GM19035 (cell line): ENCODE measurements at regions not wholly inside any gene's neighbourhood (a gene's known extent, or its start where the extent isn't known, plus 50 kb on each side); places are given as distances from the start of the nearest gene placed in this dataset.

ENCODE experiments used
- ATAC-seq: cut with Tn5 transposase; IDR thresholded peaks from one replicate; pipeline ENCODE4 v1.9.1; 2021; ENCODE audit not compliant: unreplicated experiment

DNA sequence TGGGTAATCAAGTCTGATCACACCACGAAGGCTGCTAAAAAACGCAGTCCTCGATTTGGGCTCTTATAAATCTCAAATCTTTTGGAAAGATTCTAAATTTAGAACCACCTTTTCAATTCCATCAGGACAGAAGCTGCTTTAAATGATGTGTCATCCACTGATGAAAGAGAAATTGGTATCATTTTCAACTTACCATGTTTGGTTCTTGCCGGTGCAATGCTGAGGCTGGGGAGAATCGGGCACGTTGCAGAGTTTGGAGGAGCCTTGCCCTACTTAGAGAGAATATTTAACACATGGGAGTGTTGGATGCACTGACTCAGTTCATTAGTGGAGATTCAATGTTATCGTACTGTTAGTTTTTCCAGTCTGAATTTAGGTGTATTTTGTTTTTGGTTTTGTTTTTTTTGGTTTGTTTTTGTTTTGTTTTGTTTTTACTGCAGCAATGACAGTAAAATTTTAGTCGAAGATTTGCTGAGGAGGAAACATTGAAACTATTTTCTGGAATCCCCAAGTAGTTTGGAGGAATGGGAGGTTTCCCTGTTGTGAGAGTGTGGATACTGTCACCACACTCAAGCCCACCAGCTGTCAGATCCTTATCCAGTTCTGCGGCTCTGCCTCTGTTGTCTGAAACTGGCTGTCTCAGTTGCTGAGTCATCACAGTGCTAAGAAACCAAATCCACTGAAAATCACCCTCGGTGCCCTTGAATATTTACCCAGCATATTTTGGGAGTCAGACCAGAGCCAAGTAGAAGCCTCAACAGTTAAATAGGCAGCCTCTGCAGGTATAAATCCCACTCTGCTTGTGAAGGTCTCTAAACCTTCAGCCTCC, 497.0 kb downstream of the BTBD3 start:
- ATAC-seq, result no peak

DNA sequence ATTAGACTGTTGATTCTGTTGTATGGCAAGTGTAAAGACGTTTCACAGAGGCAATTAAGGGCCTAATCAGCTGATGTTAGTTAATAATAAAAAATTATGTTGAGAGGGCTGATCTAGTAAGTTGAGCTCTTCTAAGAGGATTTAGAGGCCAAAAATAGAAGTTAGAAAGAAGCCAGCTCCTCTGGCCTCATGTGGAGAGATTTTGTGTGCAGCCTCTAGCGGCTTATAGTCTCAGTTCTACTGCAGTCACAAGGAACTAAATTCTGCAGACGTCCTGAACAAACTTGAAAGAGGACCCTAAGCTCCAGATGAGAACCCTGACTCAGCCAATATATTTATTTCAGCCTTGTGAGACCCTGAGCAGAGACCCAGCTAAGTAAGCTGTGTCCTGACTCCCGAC, 498.6 kb downstream of the BTBD3 start:
- no peak for ATAC-seq

DNA sequence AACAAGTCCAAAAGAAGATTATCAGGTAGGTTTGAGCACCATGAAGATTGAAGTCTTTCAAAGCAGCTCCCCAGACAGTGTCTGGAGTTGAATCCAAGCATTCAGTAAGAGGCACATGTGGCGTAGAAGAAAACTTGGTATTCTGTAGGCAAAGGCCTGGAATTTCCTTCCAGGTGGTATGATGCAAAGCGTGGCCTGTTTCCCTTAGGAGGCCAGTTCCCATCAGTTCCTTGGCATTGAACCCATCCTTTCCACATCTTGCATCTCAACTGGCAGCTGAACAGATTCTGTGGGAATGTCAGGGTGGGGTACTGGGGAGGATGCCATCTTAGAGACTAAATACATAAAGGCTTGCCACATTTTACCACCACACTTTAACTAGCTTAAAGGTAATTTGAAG, 516.0 kb downstream of the BTBD3 start:
- ATAC-seq, result no peak

DNA sequence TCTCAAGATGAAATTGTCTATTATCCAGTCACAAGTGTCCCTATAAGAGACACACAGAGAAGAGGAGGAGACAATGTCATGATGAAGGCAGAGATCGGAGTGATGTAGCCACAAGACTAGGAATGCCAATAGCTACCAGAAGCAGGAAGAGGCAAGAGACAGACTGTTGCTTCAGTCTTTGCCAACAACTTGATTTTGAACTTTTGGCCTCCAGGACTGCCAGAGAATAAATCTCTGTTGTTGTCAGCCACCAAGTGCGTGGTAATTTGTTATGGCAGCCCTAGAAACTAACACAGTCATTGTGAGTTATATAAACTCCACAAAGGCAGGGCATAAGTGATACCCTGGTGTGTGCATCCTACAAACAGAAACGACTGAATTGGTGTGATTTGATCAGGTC, 517.0 kb downstream of the BTBD3 start:
- no peak for ATAC-seq

DNA sequence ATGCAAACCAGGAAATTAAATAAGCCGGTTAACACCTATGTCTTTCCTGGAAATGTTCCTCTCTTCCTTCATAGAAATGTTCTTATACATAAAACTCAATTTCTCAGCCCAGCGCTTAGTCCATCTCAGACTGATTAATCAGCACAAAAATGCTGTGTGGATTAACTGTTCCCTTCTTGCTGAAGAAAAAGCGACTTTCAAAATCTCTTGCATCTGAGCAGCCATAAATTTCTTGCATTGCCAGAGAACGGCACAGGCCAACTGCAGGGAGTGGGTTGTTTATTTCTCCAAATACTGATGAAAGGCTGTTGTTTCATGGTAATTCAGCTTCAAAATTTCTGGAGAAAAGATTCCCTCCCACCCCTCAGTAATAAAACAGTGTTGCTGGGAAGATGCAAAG, 517.6 kb downstream of the BTBD3 start:
- no peak for ATAC-seq

DNA sequence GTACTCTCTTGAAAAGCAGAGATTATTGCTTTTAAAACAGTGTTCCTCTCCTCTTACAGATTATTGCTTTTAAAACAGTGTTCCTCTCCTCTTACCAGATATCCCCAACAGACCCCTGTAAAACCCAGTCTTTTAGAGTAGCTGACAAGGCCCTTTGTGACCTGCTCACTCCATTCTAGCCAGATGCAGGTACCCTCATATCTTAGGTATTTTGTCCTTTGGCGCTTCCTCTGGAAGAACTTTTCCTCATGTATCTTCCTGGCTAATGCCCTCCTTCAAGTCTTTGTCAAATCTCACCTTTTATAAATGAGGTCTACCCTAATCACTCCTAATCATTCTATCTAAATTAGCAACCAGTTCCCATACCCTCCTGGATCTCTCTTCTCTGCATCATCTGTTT, 536.0 kb downstream of the BTBD3 start:
- no peak for ATAC-seq

DNA sequence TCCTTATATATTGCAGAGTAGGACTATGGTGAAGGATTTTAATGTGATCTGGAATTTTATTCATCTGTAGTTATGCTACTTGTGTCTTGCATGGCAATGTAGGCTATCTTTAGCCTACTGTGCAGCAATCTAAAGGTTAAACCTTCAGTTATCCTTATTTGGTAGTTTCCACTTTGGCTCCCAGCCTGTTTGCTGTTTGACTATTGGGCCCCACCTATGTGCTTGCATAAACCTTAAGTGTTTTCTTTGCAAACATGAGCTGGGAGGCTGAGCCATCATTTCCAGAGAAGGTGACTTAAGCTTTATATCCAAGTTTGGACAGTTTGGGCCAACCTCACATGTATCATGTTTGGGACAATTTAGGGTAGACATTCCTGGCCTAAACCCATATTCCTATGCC, 537.5 kb downstream of the BTBD3 start:
- ATAC-seq, result no peak

DNA sequence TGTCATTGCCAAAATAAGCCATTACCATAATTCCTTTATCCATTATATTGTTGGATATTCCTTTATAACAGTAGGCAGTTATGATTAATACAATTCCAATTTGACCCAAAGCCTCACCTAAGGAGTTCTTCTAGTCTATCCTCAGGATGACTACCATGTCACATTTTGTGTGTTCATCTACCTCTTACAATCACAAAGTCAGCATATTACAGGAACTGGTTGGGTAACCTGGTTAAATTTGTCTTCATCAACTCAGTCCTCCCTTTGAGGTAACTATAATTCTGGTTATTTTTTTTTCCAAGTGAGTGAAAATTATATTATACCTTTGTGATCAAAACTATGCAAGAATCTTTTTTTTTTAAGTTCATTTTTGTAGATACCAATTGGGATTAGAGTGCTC, 540.5 kb downstream of the BTBD3 start:
- ATAC-seq, result no peak

DNA sequence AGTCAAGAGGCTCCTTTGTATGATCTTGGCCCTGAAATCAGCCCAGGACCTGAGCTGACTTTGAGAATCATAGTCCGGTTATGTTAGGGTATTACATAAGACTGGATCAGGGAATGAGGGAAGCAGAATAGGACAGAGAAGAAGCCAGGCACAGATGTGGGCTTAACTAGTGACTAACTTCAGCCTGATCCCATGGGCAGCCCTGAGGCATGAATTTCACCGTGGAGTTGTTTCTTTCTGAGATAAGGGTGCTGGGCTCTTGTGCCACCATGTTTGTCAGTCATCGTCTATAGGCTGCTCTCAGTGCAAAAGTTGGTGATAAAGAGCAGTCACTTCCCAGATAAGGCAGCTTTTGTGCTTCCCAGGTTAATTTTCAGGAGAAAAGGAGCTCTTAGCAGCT, 544.7 kb upstream of the SPTLC3 start:
- ATAC-seq, result no peak

DNA sequence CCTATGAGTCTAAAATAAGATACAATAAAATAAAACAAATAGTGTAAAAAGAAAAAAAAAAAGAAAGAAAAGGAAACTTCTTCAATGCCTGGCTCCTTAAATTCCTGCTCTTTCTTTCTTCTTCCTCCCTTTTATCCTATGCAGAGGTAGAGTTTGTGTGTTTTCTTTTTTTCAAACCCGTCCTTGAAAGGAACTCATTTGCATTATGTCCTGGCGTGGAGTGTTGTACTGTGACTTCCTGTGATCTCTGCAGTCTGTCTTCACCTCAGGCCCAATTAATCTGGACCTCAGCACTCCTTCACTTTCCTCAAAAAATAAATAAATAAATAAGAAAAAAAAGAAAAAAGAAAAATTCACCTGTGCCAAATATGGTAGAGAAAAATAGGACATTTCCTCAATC, 541.9 kb upstream of the SPTLC3 start:
- no peak for ATAC-seq

DNA sequence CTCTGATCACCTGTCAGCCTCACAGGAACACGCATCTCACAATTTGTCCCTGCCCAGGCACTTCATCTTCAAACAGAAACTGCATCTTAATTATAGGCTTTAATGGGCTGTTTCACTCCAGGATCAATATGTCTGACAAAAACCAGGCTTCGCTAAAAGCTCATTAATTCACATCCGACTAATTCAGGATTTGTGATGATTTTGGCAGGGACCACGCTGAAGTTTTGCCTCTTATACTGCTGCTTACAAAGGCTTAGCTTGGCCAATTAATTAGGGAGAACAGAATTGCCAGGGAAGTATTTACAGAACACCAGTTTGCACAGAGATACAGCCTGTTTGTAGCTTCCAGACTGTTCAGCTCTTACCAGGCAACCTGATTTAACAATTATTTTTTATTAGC, 541.0 kb upstream of the SPTLC3 start:
- ATAC-seq, result no peak

DNA sequence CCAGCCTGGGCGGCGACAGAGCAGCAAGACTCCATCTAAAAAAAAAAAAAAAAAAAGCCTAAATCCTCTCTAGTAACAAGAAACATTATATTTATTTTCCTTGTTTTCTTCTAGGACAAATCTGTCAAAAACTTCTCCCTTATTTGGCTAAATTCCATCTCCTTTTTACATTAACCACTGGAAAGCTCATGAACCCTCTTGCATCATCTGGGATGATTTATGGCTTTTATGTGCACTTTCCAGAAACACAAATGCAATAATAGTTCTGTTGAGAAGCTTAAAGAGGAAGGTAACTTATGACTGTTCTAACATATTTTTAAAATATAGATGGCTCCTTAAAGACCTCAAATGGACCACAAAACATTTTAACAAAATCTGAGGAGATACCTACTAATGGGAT, 526.1 kb upstream of the SPTLC3 start:
- no peak for ATAC-seq

DNA sequence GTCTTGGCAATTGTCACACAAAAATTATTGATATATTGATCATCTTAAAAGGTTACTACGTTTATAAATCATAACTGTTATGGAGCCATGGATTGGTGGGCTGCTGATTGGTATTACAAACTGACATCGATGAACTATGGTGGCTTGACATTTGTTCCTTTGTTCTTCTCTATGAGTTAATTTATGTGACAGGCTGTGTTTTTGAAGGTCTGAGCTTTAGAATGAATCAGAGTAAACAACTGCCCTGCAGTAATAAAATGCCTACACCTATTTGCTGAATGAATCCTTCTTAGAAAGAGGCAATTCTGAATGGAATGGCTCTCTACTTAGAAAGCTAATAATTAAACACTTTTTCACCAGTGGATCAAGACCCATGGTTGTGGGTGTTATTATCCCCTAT, 506.3 kb upstream of the SPTLC3 start:
- ATAC-seq, result no peak

DNA sequence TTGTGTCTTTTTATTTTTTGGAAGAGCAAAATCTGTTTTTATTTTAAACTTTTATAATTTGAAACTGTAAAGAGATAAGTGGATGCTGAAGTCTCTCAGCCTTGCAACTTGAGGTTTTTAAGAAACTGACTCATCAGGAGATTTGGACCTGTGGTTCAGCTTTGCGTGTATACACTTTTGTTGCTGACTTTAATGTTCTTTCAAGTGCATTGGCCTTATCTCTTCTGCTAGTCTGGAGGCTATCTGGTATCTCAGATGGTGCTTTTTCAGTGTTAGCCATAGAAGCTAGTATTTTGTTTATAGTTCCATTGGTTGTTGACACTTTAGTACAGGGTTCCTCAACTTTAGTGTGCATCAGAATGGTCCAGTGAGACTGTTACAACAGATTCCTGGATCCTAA, 504.0 kb upstream of the SPTLC3 start:
- no peak for ATAC-seq

DNA sequence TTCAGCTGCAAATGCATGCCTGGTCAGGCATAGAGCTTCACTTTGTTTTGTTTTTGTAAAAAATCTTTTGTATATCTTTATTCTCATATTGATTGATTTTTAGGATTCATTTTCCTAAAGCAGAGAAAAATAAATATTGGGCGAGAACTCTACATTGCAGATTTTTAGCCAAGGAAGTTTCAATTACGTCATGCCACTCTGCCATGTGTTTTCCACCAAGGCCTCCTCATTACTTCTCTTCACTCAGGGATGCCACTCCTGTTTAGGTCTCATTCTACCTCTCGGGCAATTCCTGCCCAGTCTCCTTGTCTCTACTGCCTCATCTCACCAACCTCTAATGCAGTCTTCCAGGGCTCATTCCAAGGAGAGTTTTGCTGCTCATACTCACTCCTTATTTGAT, 497.3 kb upstream of the SPTLC3 start:
- ATAC-seq, result no peak

DNA sequence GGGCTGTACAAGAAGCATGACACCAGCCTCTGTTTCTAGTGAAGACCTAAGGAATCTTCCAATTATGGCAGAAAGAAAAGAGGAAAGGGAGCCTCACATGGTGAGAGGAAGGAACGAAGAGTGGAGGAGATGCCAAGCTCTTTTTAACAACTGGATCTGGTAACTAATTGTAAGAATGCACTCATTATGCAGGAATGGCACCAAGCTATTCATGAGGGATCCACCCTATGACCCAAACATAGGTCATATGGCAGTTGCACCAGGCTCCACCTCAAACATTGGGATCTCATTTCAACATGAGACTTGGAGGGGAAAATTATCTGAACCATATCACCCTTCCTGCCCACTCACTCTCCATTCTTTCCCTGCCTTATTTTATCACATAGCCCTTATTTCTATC, 496.0 kb upstream of the SPTLC3 start:
- no peak for ATAC-seq

DNA sequence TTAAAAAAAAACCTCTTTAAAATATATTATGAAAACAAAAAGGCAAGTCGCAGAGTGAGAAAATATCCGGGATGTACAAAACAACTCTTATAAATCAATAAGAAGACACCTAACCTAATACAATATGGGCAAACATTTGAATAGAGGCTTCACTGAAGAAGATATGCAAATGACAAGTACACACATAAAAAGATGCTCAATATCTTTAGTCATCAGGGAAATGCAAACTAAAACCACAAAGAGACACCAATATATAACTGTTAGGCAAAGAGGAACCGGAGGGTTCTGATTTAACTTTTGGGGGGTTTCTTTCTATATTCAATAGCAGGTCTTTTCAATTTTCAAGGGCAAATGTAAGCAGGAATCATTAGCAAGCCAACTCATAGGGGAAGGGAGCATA, 480.7 kb upstream of the SPTLC3 start:
- ATAC-seq, result no peak

DNA sequence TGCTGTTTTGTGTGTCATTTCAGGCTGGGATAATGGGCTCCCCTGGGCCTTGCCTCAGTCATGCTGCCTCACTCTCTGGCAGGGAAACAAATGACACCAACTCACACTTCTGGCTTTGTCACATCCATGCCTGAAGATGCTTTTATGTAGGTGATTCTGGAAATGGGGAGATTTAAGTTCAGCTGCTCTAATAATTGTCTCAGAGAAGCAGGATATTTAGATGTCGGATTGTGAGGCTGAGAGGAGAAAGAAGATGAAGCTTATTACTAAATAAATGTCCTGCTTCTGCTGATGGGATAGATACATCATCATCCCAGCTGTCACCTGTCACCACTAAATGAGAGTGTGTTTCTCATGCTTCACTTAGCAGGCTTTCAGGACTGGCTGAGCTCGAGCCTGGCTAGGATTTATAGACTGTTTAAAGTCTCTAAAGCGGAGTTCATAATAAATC, 480.2 kb upstream of the SPTLC3 start:
- ATAC-seq, result no peak

DNA sequence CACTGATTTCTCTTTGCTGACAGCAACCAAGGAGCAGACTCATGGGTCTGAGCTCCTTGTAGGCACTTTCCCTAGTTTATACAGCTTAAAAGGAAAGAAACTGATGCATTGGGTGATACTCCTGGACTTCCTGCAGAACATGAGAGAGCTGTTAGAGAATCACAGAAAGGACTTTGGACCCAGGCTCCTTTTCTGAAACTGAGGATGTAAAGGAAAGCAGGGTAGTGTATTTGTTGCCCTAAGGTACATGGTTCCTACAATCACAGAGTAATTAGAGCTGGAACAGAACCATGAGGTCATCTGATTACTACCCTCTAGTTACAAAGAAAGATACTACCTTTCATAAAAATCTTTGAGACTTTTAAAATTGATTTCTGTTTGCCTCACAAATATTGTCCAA, 477.1 kb upstream of the SPTLC3 start:
- ATAC-seq, result no peak

DNA sequence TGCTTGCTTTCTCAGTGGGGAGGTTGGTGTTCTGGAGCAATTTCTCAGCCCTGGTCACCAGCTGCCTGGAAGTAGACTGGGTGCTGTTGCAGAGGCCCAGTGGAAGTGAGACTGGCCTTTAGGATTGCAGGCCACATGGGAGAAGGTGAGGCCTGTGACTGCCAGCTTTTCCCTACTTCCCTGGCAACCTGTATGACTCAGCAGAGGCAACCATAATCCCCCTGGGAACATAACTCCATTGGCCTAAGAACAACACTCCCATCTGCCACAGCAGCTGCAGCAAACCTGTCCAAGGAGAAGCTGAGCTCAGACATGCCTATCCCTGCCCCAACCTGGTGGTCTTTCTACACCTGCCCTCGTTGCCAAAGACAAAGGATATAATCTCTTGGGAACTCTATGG, 473.5 kb upstream of the SPTLC3 start:
- no peak for ATAC-seq

DNA sequence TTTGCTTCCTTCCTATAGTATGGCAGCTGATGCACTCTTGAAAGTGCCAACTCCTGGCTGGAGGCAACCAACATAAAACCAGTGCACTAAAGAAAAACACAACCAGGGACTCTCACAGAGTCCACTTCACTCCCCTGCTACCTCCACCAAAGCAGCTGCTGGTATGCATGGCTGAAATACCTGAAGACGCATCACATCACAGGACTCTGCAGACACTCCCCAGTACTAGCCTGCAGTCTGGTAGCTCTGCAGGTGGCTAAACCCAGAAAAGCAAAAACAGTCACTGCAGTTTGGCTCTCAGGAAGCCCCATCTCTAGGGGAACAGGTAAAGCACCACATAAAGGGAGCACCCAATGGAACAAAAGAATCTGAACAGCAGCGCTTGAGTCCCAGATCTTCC, 473.0 kb upstream of the SPTLC3 start:
- ATAC-seq, result no peak

DNA sequence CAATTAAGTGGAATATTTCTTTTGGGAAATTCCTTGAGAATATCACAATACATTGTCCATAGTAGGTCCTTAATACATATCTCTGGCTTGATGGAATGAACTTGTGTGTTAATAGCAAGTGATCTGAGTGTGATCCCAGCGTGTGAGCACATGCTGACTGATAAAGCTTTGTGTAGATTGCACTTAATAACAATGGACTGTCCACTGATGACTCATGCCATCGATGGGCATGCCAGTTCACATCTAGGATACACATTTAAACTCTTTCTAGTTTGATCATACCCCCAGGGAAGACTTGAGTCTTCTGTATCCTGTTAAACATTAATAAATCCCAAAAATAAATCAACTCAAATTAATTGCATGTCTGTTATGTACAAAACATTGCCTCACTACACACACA, 454.3 kb upstream of the SPTLC3 start:
- ATAC-seq, result no peak

DNA sequence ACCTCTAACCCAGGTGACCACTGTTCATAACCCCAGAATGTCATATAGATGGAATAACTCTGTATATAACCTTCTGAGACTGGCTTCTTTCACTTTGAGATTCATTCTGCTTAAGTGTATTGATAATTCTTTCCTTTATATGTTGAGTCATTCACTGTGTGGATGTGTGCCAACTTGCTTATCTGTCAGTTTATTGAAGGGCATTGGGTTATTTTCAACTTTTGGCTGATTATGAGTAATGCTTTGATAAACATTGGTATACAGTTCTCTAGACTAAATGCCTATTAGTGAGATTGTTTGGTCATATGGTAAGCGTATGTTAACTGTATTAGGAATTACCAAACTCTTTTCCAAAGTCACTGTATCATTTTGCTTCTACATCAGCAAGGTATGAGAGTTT, 453.4 kb upstream of the SPTLC3 start:
- ATAC-seq, result no peak
